Spleen (tissue), 11 donors: ENCODE measurements at regions not wholly inside any gene's neighbourhood (a gene's known extent, or its start where the extent isn't known, plus 50 kb on each side); places are given as distances from the start of the nearest gene placed in this dataset.

Experiments
- DNase-seq: peaks from one replicate; pipeline ENCODE4 v3.0.0-alpha.2; 2020
- H3K27ac ChIP-seq, 8 donors: fragments of 200-600 bp; sonication (generic) in 7 of 8; 1 replicate in 4 of 8; 2 replicates in 4 of 8; pipeline versions ENCODE4 v1.5.0 to v1.8.0; 2016 to 2021; ENCODE audit warnings: inconsistent platforms in 4 of 8, mild to moderate bottlenecking in 4 of 8, moderate library complexity in 1 of 8
- H3K27me3 ChIP-seq, 7 donors: fragments of 200-600 bp; sonication (generic) in 6 of 7; replicated peaks in 1 of 7; 1 replicate in 4 of 7; 2 replicates in 3 of 7; pipeline versions ENCODE4 v1.5.0 to v1.8.0; 2016 to 2021; ENCODE audit warnings: inconsistent platforms in 3 of 7, mild to moderate bottlenecking in 1 of 7
- H3K36me3 ChIP-seq, 6 donors: fragments of 200-600 bp; sonication (generic) in 5 of 6; 1 replicate in 4 of 6; 2 replicates in 2 of 6; pipeline versions ENCODE4 v1.5.0 to v1.8.0; 2016 to 2021; ENCODE audit warnings: inconsistent platforms in 2 of 6
- H3K4me1 ChIP-seq, 6 donors: fragments of 200-600 bp; sonication (generic) in 5 of 6; 1 replicate in 3 of 6; 2 replicates in 3 of 6; pipeline versions ENCODE4 v1.5.0 to v1.8.0; 2016 to 2021; ENCODE audit warnings: inconsistent platforms in 3 of 6
- H3K4me3 ChIP-seq, 8 donors: fragments of 200-600 bp; sonication (generic) in 7 of 8; 1 replicate in 4 of 8; 2 replicates in 4 of 8; pipeline versions ENCODE4 v1.5.0 to v1.8.0; 2016 to 2021; ENCODE audit warnings: inconsistent platforms in 4 of 8, mild to moderate bottlenecking in 4 of 8, moderate library complexity in 2 of 8
- H3K9me3 ChIP-seq, 8 donors: fragments of 200-600 bp; sonication (generic) in 7 of 8; 1 replicate in 4 of 8; 2 replicates in 4 of 8; pipeline versions ENCODE4 v1.5.0 to v1.8.0; 2016 to 2021; ENCODE audit warnings: inconsistent platforms in 4 of 8
- POLR2A ChIP-seq, 3 donors: fragments of 450-650 bp; IDR thresholded peaks; one replicate each; pipeline ENCODE4 v1.5.1; 2017; ENCODE audit warnings: antibody characterized with exemption in 3 of 3, mild to moderate bottlenecking in 1 of 3
- POLR2AphosphoS5 ChIP-seq, 3 donors: sonication (generic); formaldehyde crosslinking; IDR thresholded peaks; one replicate each; pipeline ENCODE4 v1.5.1; 2017; ENCODE audit warnings: antibody characterized with exemption in 3 of 3
- WGBS, 5 donors: extraction: QIAGEN DNeasy Blood & Tissue Kit in 3 of 5; methylation state at CpG; one replicate each; pipeline versions ENCODE4 v1.1.5 to v1.1.7; 2013 to 2018; 5-methylcytosine and 5-hydroxymethylcytosine counted together
- intact Hi-C: fragments of 100-400 bp; cut with DNase I; formaldehyde crosslinking; loops from one replicate; pipeline ENCODE4 v1.15.0; 2023; ENCODE audit warnings: low total_unique reads
- TF ChIP-seq, protein P1 (sequence below), 11 experiments: fragments of 200-600 bp in 7 of 11; fragments of 450-650 bp in 4 of 11; sonication (generic) in 4 of 11; IDR thresholded peaks in 8 of 11; conservative IDR thresholded peaks in 3 of 11; 1 replicate in 7 of 11; 2 replicates in 4 of 11; pipeline versions ENCODE4 v1.4.0 to v1.8.0; 2016 to 2021; ENCODE audit warnings: antibody characterized with exemption in 11 of 11, inconsistent platforms in 4 of 11, mild to moderate bottlenecking in 1 of 11
- donor health status: healthy with polysubstance abuse.
- donor health status: DM: no; HTN: no; CAD: no; lungs with moderate emphysema.
- donor health status: DM: no; HTN: no; CAD: no.
- donor health status: Bipolar disorder and iron deficiency.
- donor health status: healthy.
- donor health status: DM: no; HTN: no; CAD: no.
- donor health status: DM: yes; HTN: yes; CAD: no.

GRCh38 chr4:160685729-160686128, 1478.1 kb downstream of the FSTL5 start:
- intact Hi-C loops: no loop called here
- DNase-seq: no peak
- TF ChIP-seq, protein P1, sequence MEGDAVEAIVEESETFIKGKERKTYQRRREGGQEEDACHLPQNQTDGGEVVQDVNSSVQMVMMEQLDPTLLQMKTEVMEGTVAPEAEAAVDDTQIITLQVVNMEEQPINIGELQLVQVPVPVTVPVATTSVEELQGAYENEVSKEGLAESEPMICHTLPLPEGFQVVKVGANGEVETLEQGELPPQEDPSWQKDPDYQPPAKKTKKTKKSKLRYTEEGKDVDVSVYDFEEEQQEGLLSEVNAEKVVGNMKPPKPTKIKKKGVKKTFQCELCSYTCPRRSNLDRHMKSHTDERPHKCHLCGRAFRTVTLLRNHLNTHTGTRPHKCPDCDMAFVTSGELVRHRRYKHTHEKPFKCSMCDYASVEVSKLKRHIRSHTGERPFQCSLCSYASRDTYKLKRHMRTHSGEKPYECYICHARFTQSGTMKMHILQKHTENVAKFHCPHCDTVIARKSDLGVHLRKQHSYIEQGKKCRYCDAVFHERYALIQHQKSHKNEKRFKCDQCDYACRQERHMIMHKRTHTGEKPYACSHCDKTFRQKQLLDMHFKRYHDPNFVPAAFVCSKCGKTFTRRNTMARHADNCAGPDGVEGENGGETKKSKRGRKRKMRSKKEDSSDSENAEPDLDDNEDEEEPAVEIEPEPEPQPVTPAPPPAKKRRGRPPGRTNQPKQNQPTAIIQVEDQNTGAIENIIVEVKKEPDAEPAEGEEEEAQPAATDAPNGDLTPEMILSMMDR (IDR thresholded peaks at IDR 0.05 in 8 of 11, conservative IDR thresholded peaks at IDR 0.05 in 3 of 11): no peak
- no peak for TF ChIP-seq POLR2AphosphoS5 (IDR thresholded peaks at IDR 0.05)
- no peak for TF ChIP-seq POLR2A (IDR thresholded peaks at IDR 0.05)

DNA sequence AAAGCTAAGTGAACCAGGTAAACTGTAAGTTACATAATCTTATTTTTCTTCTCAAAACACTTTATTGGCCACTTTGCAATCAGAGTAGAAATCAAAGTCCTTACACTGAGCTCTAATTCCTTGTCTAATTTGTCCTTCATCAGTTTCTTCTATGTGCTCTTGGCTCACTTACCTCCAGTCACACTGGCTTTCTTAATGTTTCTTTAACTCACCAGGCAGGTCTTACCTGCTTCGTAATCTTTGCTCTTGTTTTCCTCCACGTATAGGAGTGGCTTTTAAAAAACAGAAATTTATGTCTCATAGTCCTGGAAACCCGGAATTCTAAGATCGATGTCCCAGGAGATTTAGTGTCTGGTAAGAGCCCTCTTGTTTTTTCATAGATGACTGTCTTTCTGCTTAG, 1462.1 kb downstream of the FSTL5 start:
- TF ChIP-seq POLR2AphosphoS5 (IDR thresholded peaks at IDR 0.05) (no peak), POLR2A (IDR thresholded peaks at IDR 0.05) (no peak)
- TF ChIP-seq, protein P1 (IDR thresholded peaks at IDR 0.05 in 8 of 11, conservative IDR thresholded peaks at IDR 0.05 in 3 of 11): no peak
- intact Hi-C loops: no loop called here
- Histone ChIP-seq H3K4me3 (no peak overlapping the region), H3K9me3 (peaks cover 0 to 5% (median 0%) of the 10 kb centered on the region in 8 donors), H3K36me3 (no peaks in the 10 kb centered on the region), H3K27me3 (no peaks in the 10 kb centered on the region), H3K4me1 (no peaks in the 10 kb centered on the region), H3K27ac (no peak overlapping the region)
- DNase-seq: no peak
- WGBS, 5 donors: 70 to 84% (median 78%) methylated on average over 4 of the region's 4 CpGs

More at GRCh38 chr4:160685729-160686128, 1478.1 kb downstream of the FSTL5 start:
- Histone ChIP-seq H3K36me3 (no peaks in the 10 kb centered on the region), H3K9me3 (peaks cover 0 to 37% (median 14%) of the 10 kb centered on the region in 8 donors), H3K27ac (no peak overlapping the region), H3K4me1 (no peaks in the 10 kb centered on the region), H3K27me3 (no peaks in the 10 kb centered on the region), H3K4me3 (no peak overlapping the region)

- Histone ChIP-seq H3K36me3 (no peaks in the 10 kb centered on the region), H3K4me3 (no peak overlapping the region), H3K9me3 (no peaks in the 10 kb centered on the region), H3K4me1 (no peaks in the 10 kb centered on the region), H3K27me3 (no peaks in the 10 kb centered on the region), H3K27ac (no peak overlapping the region)
- no peak for DNase-seq
- intact Hi-C loops: no loop called here
- 68 to 86% (median 78%) methylated on average over 2 of the region's 2 CpGs for WGBS, 5 donors
- no peak for TF ChIP-seq POLR2A (IDR thresholded peaks at IDR 0.05)
- no peak for TF ChIP-seq POLR2AphosphoS5 (IDR thresholded peaks at IDR 0.05)
- TF ChIP-seq, protein P1 (IDR thresholded peaks at IDR 0.05 in 8 of 11, conservative IDR thresholded peaks at IDR 0.05 in 3 of 11): no peak
These were observed 1454.8 kb downstream of the FSTL5 start for GRCh38 chr4:160709026-160709425.

DNA sequence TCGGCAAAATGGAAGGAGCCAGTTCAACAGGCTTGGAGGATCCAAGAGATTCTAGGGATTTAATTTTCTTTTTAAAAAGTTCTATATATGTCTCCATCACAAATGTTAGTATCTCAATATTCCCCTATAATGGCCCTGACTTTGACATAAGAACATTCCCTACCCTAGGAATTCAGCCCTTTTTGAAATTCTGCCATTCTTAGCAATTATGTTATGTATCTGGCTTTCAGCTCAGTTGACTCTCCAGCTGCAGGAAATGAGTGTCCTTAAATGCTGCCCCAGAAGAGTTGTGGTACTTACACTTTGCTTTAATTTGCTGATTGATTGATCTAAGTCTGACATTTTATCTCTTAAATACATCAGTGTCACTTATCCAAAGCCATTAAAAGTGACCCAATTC, 1454.3 kb downstream of the FSTL5 start:
- TF ChIP-seq POLR2AphosphoS5 (IDR thresholded peaks at IDR 0.05) (no peak), POLR2A (IDR thresholded peaks at IDR 0.05) (no peak)
- TF ChIP-seq, protein P1 (IDR thresholded peaks at IDR 0.05 in 8 of 11, conservative IDR thresholded peaks at IDR 0.05 in 3 of 11): no peak
- no peak overlapping the region for H3K4me3 ChIP-seq
- no peaks in the 10 kb centered on the region for H3K36me3 ChIP-seq
- H3K4me1 ChIP-seq: no peaks in the 10 kb centered on the region
- H3K27ac ChIP-seq: no peak overlapping the region
- intact Hi-C loops: no loop called here
- 93 to 97% (median 96%) methylated on average over 1 of the region's 1 CpG for WGBS, 5 donors
- no peaks in the 10 kb centered on the region for H3K9me3 ChIP-seq
- H3K27me3 ChIP-seq: no peaks in the 10 kb centered on the region
- DNase-seq: no peak
